A673 (cell line): ENCODE measurements at regions not wholly inside any gene's neighbourhood (a gene's known extent, or its start where the extent isn't known, plus 50 kb on each side); places are given as distances from the start of the nearest gene placed in this dataset.

Source experiments
- EZH2 ChIP-seq: fragments of 200-600 bp; sonication (generic); IDR thresholded peaks from 2 replicates; pipeline ENCODE4 v1.6.1; 2017; ENCODE audit warnings: borderline replicate concordance, low read depth, mild to moderate bottlenecking, mixed read lengths, antibody characterized with exemption, low read length; ENCODE audit not compliant: poor library complexity, severe bottlenecking
- TF ChIP-seq, protein P1 (sequence below): fragments of 300-800, 200-600 bp; sonication (generic); conservative IDR thresholded peaks from 2 replicates; pipeline ENCODE4 v1.5.1; 2017; ENCODE audit warnings: low read depth, mild to moderate bottlenecking, antibody characterized with exemption, low read length, moderate library complexity, mixed read lengths

GRCh38 chr1:95582191-95582590 lies 348.2 kb downstream of the RWDD3 start:
- no peak for TF ChIP-seq EZH2
- TF ChIP-seq, protein P1, sequence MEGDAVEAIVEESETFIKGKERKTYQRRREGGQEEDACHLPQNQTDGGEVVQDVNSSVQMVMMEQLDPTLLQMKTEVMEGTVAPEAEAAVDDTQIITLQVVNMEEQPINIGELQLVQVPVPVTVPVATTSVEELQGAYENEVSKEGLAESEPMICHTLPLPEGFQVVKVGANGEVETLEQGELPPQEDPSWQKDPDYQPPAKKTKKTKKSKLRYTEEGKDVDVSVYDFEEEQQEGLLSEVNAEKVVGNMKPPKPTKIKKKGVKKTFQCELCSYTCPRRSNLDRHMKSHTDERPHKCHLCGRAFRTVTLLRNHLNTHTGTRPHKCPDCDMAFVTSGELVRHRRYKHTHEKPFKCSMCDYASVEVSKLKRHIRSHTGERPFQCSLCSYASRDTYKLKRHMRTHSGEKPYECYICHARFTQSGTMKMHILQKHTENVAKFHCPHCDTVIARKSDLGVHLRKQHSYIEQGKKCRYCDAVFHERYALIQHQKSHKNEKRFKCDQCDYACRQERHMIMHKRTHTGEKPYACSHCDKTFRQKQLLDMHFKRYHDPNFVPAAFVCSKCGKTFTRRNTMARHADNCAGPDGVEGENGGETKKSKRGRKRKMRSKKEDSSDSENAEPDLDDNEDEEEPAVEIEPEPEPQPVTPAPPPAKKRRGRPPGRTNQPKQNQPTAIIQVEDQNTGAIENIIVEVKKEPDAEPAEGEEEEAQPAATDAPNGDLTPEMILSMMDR, result no peak
